Neutrophil (primary cell): ENCODE measurements at regions not wholly inside any gene's neighbourhood (a gene's known extent, or its start where the extent isn't known, plus 50 kb on each side); places are given as distances from the start of the nearest gene placed in this dataset.

ENCODE experiments used
- H3K27ac ChIP-seq: fragments of 200-600 bp; sonication (generic); 2 replicates; pipeline ENCODE4 v1.5.1; 2016; ENCODE audit warnings: mild to moderate bottlenecking, moderate library complexity
- H3K27me3 ChIP-seq: fragments of 200-600 bp; sonication (generic); 2 replicates; pipeline ENCODE4 v1.6.0; 2016; ENCODE audit warnings: mild to moderate bottlenecking
- H3K36me3 ChIP-seq: fragments of 200-600 bp; sonication (generic); 2 replicates; pipeline ENCODE4 v1.5.1; 2017
- H3K4me1 ChIP-seq, 2 experiments: fragments of 200-600 bp in 1 of 2; sonication (generic) in 1 of 2; 1 replicate in 1 of 2; 2 replicates in 1 of 2; pipeline versions ENCODE4 v1.5.1 to v1.6.1; 2013 to 2016; ENCODE audit warnings: low read depth in 1 of 2, low read length in 1 of 2, mild to moderate bottlenecking in 1 of 2, moderate library complexity in 1 of 2; ENCODE audit not compliant: control insufficient read depth in 1 of 2, insufficient read depth in 1 of 2
- H3K4me3 ChIP-seq, 2 experiments: fragments of 200-600 bp in 1 of 2; sonication (generic) in 1 of 2; 1 replicate in 1 of 2; 2 replicates in 1 of 2; pipeline ENCODE4 v1.5.1; 2013 to 2016; ENCODE audit warnings: low read depth in 1 of 2, low read length in 1 of 2, mild to moderate bottlenecking in 1 of 2, moderate library complexity in 1 of 2
- H3K9me3 ChIP-seq: fragments of 200-600 bp; sonication (generic); 2 replicates; pipeline ENCODE4 v1.5.1; 2016
- CTCF ChIP-seq: fragments of 200-600 bp; sonication (generic); IDR thresholded peaks from 2 replicates; pipeline ENCODE4 v1.5.1; 2016; ENCODE audit warnings: antibody characterized with exemption

GRCh38 chr3:20316238-20316637 is 130.2 kb upstream of the SGO1 start:
- Histone ChIP-seq H3K27ac (no peak overlapping the region), H3K4me1 (no peaks in the 10 kb centered on the region), H3K27me3 (no peaks in the 10 kb centered on the region), H3K36me3 (no peaks in the 10 kb centered on the region), H3K4me3 (no peak overlapping the region), H3K9me3 (no peaks in the 10 kb centered on the region)
- no peak for TF ChIP-seq CTCF

GRCh38 chr3:20310629-20311028 is 124.6 kb upstream of the SGO1 start:
- no peak overlapping the region for H3K4me3 ChIP-seq
- H3K9me3 ChIP-seq = no peaks in the 10 kb centered on the region
- H3K4me1 ChIP-seq = no peaks in the 10 kb centered on the region
- TF ChIP-seq CTCF = no peak
- H3K27me3 ChIP-seq = no peaks in the 10 kb centered on the region
- no peaks in the 10 kb centered on the region for H3K36me3 ChIP-seq
- no peak overlapping the region for H3K27ac ChIP-seq

- no peaks in the 10 kb centered on the region for H3K36me3 ChIP-seq
- no peaks in the 10 kb centered on the region for H3K27me3 ChIP-seq
- no peak overlapping the region for H3K27ac ChIP-seq
- TF ChIP-seq CTCF = no peak
- H3K4me1 ChIP-seq = no peaks in the 10 kb centered on the region
- no peak overlapping the region for H3K4me3 ChIP-seq
- H3K9me3 ChIP-seq = no peaks in the 10 kb centered on the region
These were observed 121.4 kb upstream of the SGO1 start for GRCh38 chr3:20307383-20307782.

- no peak overlapping the region for H3K27ac ChIP-seq
- H3K4me1 ChIP-seq = no peaks in the 10 kb centered on the region
- no peaks in the 10 kb centered on the region for H3K9me3 ChIP-seq
- TF ChIP-seq CTCF = no peak
- no peak overlapping the region for H3K4me3 ChIP-seq
- H3K36me3 ChIP-seq = no peaks in the 10 kb centered on the region
- H3K27me3 ChIP-seq = no peaks in the 10 kb centered on the region
These were observed 119.6 kb upstream of the SGO1 start for GRCh38 chr3:20305647-20306046.

GRCh38 chr3:20302766-20303165 is 116.8 kb upstream of the SGO1 start:
- Histone ChIP-seq H3K27me3 (no peaks in the 10 kb centered on the region), H3K27ac (no peak overlapping the region), H3K36me3 (no peaks in the 10 kb centered on the region), H3K9me3 (no peaks in the 10 kb centered on the region), H3K4me1 (no peaks in the 10 kb centered on the region), H3K4me3 (no peak overlapping the region)
- no peak for TF ChIP-seq CTCF

GRCh38 chr3:20288050-20288449 is 102.0 kb upstream of the SGO1 start:
- H3K27me3 ChIP-seq = no peaks in the 10 kb centered on the region
- no peak overlapping the region for H3K4me3 ChIP-seq
- H3K27ac ChIP-seq = no peak overlapping the region
- no peaks in the 10 kb centered on the region for H3K36me3 ChIP-seq
- no peaks in the 10 kb centered on the region for H3K9me3 ChIP-seq
- no peak for TF ChIP-seq CTCF
- no peaks in the 10 kb centered on the region for H3K4me1 ChIP-seq
